Prostate gland (tissue), 2 donors: ENCODE measurements at regions not wholly inside any gene's neighbourhood (a gene's known extent, or its start where the extent isn't known, plus 50 kb on each side); places are given as distances from the start of the nearest gene placed in this dataset.
"Not testable (repeated sequence)": the region's sequence is repeated elsewhere in the genome, so short reads cannot be mapped to it uniquely, and the experiment has no call there.

ENCODE experiments used
- DNase-seq: peaks from one replicate; pipeline ENCODE4 v3.0.0-alpha.2; 2019; ENCODE audit warnings: low spot score
- H3K27ac ChIP-seq, 2 donors: fragments of 200-600 bp; sonication (generic); 2 replicates each; pipeline ENCODE4 v1.5.1; 2017 to 2019
- H3K27me3 ChIP-seq: fragments of 200-600 bp; sonication (generic); replicated peaks from 2 replicates; pipeline ENCODE4 v1.5.1; 2019; ENCODE audit not compliant: insufficient read depth
- H3K36me3 ChIP-seq, 2 donors: fragments of 200-600 bp; sonication (generic); 1 replicate in 1 of 2; 2 replicates in 1 of 2; pipeline versions ENCODE4 v1.5.1 to v1.8.1; 2017 to 2019
- H3K4me1 ChIP-seq: fragments of 200-600 bp; sonication (generic); replicated peaks from 2 replicates; pipeline ENCODE4 v1.5.1; 2019
- H3K4me3 ChIP-seq, 2 donors: fragments of 200-600 bp; sonication (generic); 2 replicates each; pipeline ENCODE4 v1.5.1; 2017 to 2019
- H3K9me3 ChIP-seq: fragments of 200-600 bp; sonication (generic); 2 replicates; pipeline ENCODE4 v1.5.1; 2017
- POLR2A ChIP-seq: fragments of 450-650 bp; IDR thresholded peaks from one replicate; pipeline ENCODE4 v1.6.1; 2016; ENCODE audit warnings: antibody characterized with exemption, mild to moderate bottlenecking
- POLR2AphosphoS5 ChIP-seq: sonication (generic); formaldehyde crosslinking; IDR thresholded peaks from one replicate; pipeline ENCODE4 v1.6.1; 2017; ENCODE audit warnings: antibody characterized with exemption
- WGBS: methylation state at CpG from one replicate; pipeline ENCODE4 v1.1.5; 2018; 5-methylcytosine and 5-hydroxymethylcytosine counted together
- intact Hi-C: fragments of 100-400 bp; cut with DNase I; formaldehyde crosslinking; loops from one replicate; pipeline ENCODE4 v1.14.2; 2022
- TF ChIP-seq, protein P1 (sequence below), 4 experiments: fragments of 200-600 bp in 2 of 4; fragments of 450-650 bp in 2 of 4; sonication (generic) in 2 of 4; IDR thresholded peaks; 1 replicate in 3 of 4; 2 replicates in 1 of 4; pipeline ENCODE4 v1.5.1; 2016 to 2019; ENCODE audit warnings: antibody characterized with exemption in 4 of 4, mild to moderate bottlenecking in 2 of 4, moderate library complexity in 2 of 4

- H3K36me3 ChIP-seq: no peaks in the 10 kb centered on the region
- intact Hi-C loops: no loop called here
Observed at GRCh38 chr4:66376921-66377320, 706.6 kb upstream of the EPHA5 start.

DNA sequence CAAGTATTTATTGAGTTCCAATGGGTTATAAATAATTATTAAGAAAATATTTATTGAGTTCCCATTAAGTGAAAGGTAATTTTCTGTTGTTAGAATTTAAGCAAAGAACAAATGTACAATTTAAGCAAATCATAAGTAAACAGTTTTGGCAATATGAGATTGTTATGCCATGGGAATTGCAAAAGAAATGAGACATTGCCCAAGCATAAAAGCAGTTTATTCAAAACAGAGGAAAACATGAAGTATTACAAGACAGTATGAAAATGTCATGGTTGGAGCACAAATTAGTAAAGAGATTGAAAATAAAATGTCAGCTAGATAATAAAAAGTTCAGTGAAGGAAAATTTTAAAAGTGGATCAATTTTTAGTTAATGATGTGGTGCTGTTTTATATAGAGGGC is 706.1 kb upstream of the EPHA5 start:
- TF ChIP-seq POLR2A (no peak), POLR2AphosphoS5 (no peak)
- TF ChIP-seq, protein P1, sequence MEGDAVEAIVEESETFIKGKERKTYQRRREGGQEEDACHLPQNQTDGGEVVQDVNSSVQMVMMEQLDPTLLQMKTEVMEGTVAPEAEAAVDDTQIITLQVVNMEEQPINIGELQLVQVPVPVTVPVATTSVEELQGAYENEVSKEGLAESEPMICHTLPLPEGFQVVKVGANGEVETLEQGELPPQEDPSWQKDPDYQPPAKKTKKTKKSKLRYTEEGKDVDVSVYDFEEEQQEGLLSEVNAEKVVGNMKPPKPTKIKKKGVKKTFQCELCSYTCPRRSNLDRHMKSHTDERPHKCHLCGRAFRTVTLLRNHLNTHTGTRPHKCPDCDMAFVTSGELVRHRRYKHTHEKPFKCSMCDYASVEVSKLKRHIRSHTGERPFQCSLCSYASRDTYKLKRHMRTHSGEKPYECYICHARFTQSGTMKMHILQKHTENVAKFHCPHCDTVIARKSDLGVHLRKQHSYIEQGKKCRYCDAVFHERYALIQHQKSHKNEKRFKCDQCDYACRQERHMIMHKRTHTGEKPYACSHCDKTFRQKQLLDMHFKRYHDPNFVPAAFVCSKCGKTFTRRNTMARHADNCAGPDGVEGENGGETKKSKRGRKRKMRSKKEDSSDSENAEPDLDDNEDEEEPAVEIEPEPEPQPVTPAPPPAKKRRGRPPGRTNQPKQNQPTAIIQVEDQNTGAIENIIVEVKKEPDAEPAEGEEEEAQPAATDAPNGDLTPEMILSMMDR (IDR thresholded peaks at IDR 0.05): no peak
- no peak for DNase-seq
- H3K4me3 ChIP-seq: no peak overlapping the region
- no peaks in the 10 kb centered on the region for H3K4me1 ChIP-seq
- no peaks in the 10 kb centered on the region for H3K9me3 ChIP-seq
- intact Hi-C loops: no loop called here
- no peak overlapping the region for H3K27ac ChIP-seq
- H3K36me3 ChIP-seq: no peaks in the 10 kb centered on the region
- no peaks in the 10 kb centered on the region for H3K27me3 ChIP-seq

More at GRCh38 chr4:66376921-66377320, 706.6 kb upstream of the EPHA5 start:
- 39% methylated on average over 1 of the region's 1 CpG for WGBS
- DNase-seq: no peak
- no peak overlapping the region for H3K4me3 ChIP-seq
- no peaks in the 10 kb centered on the region for H3K4me1 ChIP-seq
- TF ChIP-seq, protein P1 (IDR thresholded peaks at IDR 0.05): no peak
- TF ChIP-seq POLR2AphosphoS5 (no peak), POLR2A (no peak)
- H3K9me3 ChIP-seq: no peaks in the 10 kb centered on the region
- H3K27me3 ChIP-seq: no peaks in the 10 kb centered on the region
- H3K27ac ChIP-seq: no peak overlapping the region

GRCh38 chr4:66373268-66373667 is 703.0 kb upstream of the EPHA5 start:
- DNase-seq: no peak
- H3K27ac ChIP-seq: no peak overlapping the region
- H3K4me1 ChIP-seq: no peaks in the 10 kb centered on the region
- TF ChIP-seq POLR2A (no peak), POLR2AphosphoS5 (no peak)
- TF ChIP-seq, protein P1 (IDR thresholded peaks at IDR 0.05): no peak
- H3K27me3 ChIP-seq: no peaks in the 10 kb centered on the region
- intact Hi-C loops: no loop called here
- H3K9me3 ChIP-seq: no peaks in the 10 kb centered on the region
- no peak overlapping the region for H3K4me3 ChIP-seq
- no peaks in the 10 kb centered on the region for H3K36me3 ChIP-seq

DNA sequence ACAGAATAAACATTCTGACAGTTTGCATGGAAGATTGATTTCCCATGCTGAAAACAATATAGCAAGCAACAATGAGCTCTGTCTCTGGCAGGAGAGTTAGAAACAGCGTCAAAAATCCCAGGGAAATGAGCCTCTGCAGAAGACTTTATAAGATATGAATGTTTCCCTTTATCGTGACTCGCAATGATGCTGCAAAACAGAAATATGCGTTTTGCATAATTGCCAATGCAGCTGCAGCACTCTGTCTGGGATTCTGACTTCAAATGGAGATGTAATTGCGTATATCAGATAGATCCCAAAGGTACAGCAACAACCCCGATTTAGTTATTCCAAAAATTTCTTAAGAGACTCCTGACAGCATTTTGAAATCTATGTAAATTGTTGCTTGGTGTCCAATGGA is 702.4 kb upstream of the EPHA5 start:
- Histone ChIP-seq H3K27me3 (no peaks in the 10 kb centered on the region), H3K4me3 (no peak overlapping the region), H3K4me1 (no peaks in the 10 kb centered on the region), H3K9me3 (no peaks in the 10 kb centered on the region), H3K36me3 (no peaks in the 10 kb centered on the region), H3K27ac (no peak overlapping the region)
- intact Hi-C loops: no loop called here
- no peak for DNase-seq
- TF ChIP-seq, protein P1 (IDR thresholded peaks at IDR 0.05): no peak
- TF ChIP-seq POLR2AphosphoS5: no peak
- TF ChIP-seq POLR2A: no peak
- 87% methylated on average over 6 of the region's 6 CpGs for WGBS

DNA sequence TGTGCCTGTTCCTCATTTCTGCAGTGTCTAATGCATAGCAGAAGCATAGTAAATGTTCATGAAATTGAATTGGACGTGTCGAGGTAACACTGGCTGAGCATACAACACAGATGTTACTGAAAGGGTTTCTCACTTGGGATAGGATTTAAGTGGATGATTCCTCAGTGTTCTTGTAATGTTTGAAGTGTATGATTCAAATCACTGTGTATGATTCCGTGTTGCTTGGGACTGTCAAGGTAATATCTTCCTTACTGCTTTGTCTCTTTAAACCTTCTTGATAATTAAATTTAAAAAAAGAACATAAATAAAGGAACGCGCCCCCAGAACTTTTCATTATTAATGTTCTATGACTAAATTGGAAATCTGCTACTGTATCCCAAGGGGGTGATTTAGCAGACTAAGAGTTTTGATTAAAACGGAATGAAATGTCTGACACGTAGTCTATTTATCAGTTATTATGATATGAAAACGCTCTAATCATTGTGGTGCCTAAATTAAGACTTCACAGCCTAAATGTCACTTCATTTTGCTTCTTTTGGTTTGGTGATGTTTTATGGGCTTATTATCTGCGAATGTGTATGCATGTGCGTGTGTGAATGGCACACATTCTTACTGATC is 696.9 kb upstream of the EPHA5 start:
- TF ChIP-seq, protein P1 (IDR thresholded peaks at IDR 0.05): no peak
- no peak for TF ChIP-seq POLR2A
- TF ChIP-seq POLR2AphosphoS5: no peak
- Histone ChIP-seq H3K4me3 (no peak overlapping the region), H3K4me1 (no peaks in the 10 kb centered on the region), H3K27ac (no peak overlapping the region), H3K9me3 (no peaks in the 10 kb centered on the region), H3K27me3 (no peaks in the 10 kb centered on the region), H3K36me3 (no peaks in the 10 kb centered on the region)
- intact Hi-C loops: no loop called here
- 86% methylated on average over 10 of the region's 10 CpGs for WGBS
- no peak for DNase-seq

DNA sequence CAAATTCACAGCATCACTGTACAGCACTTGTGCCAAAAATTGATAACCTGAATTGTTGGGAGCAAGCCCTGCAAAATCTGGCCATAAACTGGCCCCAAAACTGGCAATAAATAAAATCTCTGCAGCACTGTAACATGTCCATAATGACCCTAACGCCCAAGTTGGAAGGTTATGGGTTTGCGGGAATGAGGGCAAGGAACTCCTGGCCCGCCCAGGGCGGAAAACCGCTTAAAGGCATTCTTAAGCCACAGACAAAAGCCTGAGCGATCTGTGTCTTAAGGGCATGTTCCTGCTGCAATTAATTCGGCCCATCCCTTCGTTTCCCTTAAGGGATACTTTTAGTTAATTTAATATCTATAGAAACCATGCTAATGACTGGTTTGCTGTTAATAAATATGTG is 690.1 kb upstream of the EPHA5 start:
- H3K36me3 ChIP-seq, H3K4me1 ChIP-seq, intact Hi-C loops, H3K9me3 ChIP-seq, H3K27ac ChIP-seq, H3K4me3 ChIP-seq, H3K27me3 ChIP-seq, DNase-seq: not testable (repeated sequence)
- 94% methylated on average over 8 of the region's 8 CpGs for WGBS
